ENCODE measurements at regions not wholly inside any gene's neighbourhood (a gene's known extent, or its start where the extent isn't known, plus 50 kb on each side); places are given as distances from the start of the nearest gene placed in this dataset.
"Not testable (repeated sequence)": the region's sequence is repeated elsewhere in the genome, so short reads cannot be mapped to it uniquely, and the experiment has no call there.

DNA sequence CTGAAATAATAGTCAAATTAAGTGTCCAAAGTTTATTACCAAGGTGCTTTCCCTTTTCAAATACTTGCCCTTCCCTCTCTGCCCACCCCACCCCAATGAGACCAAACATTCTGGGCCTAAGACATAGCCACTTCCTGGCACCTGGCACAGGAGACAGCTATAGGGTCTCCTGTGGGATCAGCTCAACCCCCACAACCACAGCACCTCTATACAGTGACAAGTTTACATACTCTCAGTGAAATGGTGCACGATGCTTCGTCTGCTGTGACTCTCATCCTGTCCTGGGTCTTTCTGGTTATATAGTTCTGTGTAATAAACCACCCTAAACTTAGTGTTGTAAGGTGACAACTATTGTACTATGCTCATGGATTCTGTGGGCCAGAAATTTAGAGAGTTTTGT lies 466.2 kb downstream of the FBXO15 start:
- DNase-seq (ENCODE audit: low read depth): no peak

DNA sequence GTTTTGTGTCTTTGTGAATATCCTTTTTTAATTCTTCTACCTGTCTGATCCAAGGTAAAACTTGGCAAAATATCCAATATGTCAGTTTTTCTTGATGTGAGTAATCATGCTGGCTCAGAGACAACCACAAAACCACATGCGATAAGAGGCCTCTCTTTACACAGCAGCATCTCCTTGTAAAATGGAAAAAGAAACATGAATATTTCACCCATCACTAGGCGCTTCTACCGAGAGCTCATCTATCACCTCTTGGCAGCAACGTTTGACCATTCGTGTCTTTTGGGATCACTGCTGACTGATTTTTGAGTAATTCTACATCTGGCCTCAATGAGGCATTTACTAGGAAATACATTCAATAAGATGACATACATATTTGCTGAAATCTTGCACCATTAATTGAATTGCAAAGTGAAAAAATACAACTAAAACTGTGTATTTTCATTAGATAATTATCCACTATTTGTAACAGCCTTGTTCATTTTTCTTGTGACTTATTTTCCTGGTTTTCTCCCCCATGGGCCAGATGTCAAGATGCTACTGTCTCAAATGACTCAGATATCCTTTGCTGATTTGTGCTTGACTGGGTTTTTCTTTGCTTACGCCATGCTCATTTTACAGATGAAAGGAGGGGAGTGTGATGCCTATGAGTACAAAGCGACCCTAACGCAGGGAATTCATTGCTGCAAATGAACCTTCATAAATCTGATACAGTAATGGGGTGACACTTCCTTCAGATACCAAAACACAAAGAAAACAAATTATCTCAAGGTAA lies 467.5 kb downstream of the FBXO15 start:
- DNase-seq (ENCODE audit: low read depth): no peak

DNA sequence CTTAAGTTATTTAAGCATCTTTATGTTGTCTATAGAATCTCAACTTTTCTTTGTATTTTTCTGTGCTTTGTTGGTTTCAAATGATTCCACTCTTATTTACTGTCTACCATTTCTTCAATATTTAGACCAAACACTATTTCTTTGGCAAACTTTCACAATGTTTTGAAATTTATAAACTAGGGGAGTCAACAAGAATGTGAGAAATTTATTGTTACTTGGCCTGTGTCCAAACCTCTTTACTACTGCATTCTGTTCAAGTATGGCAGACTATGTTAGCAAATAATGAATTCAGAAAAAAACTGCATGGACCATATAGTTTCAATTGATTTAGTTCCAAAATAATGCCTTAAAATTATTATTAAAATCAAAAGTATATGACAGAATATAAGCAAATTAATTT lies 470.2 kb downstream of the FBXO15 start:
- DNase-seq (ENCODE audit: low read depth): no peak

DNA sequence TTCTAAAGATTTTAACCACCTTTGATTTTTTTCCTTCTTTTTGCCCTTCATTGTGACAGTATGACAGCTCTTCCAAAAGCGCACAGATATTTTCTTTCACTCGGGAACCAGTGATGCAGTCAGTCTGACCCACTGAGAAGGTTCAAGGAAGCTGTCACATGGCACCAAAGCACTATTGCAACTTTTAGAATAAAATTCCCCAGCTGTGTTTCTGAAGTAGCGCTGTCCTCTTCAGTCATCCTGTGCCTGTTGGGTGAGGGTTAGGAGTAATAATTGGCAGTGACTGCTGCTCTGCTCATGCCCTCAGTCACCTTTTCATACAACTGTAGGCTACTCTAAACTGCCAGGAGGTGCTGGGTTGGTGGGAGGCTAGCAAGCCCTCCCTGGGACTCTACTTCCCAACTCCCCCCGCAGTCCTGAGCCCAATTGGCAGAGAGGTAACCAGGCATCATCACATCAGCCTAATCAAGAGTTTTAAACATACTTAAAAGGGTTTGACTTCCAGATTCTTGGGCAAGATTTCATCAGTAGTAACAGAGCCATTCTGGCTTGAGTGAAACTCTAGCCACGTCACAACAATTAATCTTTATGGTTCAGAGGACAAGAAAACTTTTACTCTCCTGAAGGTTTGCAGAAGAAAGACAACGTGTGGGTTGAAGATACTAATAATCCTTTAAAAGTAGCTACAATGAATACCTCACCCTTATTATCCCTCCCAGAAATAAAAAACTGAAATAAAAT lies 473.3 kb downstream of the FBXO15 start:
- no peak for DNase-seq (ENCODE audit: low read depth)

DNA sequence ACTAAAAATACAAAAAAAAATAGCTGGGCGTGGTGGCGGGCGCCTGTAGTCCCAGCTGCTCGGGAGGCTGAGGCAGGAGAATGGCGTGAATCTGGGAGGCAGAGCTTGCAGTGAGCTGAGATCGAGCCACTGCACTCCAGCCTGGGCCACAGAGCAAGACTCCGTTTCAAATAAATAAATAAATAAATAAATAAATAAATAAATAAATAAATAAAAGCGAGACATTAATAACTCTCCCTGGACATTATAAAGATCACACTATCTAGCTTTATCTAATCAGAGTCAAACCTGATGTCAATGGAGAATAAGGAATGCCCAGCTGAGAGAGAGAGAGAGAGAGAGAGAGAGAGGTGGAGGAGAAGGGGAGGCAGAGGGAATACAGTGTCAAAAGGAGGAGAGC lies 476.2 kb downstream of the FBXO15 start:
- not testable (repeated sequence) for DNase-seq (ENCODE audit: low read depth)

DNA sequence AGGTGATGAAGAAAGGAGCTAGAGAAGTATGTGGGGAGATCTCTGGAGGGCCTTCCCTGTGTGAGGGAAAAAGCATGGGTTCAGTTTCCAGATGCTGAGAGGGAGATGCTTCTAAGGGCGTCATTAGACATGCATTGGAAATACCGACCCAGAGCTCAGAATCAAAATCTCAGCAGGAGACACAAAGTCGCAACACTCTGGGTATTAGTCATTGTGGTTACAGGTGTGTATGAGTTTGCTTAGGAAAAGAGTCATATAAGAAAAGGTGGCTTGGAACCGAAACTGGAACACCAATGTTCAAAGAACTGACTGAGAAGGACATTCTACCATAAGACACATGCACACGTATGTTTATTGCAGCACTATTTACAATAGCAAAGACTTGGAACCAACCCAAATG lies 477.1 kb downstream of the FBXO15 start:
- DNase-seq (ENCODE audit: low read depth): no peak

DNA sequence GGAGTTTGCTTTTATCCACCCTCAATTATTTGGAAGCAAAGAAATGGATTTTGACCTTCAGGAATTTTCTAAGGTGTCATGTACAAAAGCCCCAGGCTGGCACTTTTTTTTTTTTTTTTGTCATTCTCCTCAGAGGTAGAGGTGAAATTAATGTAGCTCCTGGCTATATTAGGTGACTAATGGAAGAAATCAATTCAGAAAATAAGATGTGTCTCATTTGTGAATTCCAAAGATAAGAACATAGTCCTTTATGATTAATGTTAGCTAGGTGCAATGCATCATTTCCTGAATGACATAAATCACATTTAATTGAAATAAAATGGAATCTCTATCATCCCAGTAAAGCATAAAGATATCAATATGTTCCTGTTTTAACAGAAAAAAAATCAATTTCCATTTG lies 477.6 kb downstream of the FBXO15 start:
- no peak for DNase-seq (ENCODE audit: low read depth)

DNA sequence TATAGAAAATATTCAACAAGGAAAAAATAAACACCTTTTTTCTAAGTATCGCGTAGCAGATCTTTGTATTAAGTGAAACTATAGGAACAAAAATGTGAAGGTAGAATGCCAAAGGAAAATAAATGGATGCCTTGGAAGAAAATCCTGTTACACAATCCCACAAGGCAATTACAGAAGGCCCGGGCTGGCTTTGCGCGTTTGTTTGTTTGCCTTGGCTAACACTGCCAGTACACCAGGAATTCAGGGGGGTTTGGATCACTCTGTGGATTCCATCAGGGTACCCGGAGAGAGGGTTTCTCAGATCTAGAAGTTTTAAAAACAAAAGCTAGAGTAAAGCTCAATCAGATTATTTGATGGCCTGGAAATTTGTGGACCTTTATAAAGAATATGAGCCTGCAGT lies 478.3 kb downstream of the FBXO15 start:
- DNase-seq (ENCODE audit: low read depth): no peak

DNA sequence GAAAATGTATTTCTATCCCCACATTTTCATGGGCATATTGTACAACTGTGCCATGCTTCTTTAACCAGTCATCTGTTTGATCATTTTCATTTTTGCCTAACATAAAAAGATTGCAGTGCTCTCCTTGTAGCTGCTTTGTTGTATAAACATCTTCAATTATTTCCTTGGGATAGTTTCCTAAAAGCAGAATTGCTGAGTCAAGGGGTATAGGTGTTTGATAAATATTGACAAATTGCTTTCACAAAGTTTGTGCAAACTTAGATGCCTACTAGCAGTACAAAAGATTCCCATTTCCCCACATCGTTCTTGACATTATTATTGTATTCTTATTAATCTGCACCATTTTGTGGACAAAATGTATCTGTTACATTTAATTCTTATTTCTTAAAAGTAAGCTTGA lies 479.6 kb downstream of the FBXO15 start:
- no peak for DNase-seq (ENCODE audit: low read depth)

DNA sequence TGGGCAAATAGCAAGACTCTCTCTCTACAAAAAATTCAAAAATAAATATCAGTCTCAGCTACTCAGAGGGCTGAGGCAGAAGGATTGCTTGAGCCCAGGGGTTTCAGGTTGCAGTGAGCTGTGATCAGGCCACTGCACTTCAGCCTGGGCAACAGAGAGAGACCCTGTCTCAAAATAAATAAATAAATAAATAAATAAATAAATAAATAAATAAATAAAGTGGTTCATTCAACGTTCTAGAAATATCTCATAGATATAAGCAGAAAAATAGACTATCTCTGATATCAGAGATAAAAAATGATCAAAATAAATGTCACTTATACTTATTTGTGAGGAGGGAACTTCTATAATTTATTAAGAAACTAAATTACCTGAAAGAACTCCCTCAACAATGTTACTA lies 480.9 kb downstream of the FBXO15 start:
- DNase-seq (ENCODE audit: low read depth): no peak

DNA sequence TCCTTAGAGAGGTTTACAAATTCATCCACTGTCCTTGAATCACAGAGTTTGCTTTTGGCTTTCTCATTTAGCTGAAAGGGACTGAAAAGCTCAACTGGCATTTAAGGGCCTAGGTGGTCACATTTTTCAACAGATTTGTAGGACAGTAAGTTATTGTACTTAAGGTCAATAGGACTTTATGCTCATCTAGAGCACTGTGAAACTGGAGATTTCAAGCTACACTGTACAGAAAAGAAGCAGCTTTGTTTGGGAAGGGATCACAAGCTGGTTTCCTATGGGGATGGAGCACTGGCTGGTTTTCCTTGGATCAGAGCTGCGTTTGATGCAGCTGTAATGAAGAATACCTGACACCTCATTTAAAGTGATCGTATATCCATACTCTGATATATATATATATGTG lies 482.7 kb downstream of the FBXO15 start:
- DNase-seq (ENCODE audit: low read depth): no peak

DNA sequence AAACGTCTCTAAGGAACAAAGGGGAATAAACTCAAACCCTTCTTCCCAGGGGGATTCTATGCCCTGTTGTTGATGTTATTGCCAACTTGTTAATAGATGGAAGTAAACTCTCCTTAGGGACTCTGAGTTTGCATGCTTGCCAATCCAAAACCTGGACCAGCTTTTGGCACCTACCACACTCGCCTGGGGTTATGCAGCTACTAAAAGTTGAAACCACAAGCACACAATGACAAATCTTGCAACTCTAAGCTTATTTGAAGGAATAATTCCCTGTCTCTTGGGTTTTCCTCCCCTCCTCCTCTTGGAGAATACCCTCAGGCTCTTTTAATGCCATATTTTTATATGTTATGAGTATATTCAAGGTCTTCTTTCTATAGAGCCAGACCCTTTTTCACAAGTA lies 484.1 kb downstream of the FBXO15 start:
- DNase-seq (ENCODE audit: low read depth): no peak

DNA sequence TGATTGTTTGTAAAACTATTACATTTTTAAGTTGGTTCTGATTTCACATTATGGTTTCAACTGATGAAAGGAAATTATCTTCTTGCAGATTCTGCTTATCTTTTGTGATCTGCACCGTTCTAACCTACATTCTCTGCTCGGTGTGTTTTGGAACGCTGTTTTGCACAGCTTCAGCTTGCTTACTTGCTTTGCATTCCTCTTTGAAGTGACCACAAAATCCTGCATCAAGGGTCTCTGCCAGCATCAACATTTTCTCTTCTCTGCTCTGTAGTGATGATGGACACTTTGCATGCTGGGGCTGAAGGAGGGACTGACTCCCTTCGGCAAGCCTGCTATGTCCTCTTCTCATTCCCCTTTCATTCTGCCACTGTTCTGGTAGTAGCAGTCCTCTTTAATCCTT lies 485.2 kb downstream of the FBXO15 start:
- no peak for DNase-seq (ENCODE audit: low read depth)

DNA sequence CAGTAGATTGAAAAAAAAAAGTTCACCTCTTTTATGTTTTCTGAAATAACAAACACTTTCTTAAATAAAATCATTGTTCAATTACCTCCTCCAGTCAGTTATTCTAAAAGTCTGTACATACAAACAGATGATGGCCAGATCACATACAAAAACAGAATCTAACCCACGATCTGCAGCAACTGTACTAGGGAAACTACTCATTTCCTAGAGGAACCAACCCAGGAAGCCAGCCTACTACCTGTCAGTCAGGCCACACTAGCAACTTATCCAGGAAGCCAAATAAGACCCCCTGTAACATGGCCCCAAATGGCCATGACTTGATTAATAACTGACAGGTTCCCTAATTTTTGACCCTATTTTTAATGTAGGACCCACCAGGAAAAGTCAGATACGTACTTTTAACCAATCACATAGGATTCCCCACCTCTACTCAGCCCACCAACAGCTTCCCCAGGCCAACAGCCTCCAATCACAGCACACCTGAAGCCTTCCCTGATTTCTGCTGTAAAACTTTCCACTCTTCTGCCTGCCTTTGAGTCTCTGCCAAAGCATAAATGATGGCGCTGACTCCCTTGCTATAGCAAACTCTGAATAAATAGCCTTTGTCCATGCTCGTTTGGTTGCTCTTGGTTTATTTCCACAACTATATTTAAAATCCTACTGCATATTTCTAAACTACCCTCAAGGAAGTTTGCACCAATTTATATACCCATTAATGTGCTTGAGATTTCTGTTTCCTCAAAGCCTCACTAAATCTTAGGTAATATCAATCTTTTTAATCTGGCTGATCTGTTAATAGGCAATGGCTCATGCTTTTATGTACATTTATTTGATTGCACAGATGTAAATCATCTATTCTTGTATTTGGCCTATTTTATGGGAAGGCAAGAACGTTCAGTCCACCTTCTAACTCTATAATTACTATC lies 486.4 kb downstream of the FBXO15 start:
- no peak for DNase-seq (ENCODE audit: low read depth)

DNA sequence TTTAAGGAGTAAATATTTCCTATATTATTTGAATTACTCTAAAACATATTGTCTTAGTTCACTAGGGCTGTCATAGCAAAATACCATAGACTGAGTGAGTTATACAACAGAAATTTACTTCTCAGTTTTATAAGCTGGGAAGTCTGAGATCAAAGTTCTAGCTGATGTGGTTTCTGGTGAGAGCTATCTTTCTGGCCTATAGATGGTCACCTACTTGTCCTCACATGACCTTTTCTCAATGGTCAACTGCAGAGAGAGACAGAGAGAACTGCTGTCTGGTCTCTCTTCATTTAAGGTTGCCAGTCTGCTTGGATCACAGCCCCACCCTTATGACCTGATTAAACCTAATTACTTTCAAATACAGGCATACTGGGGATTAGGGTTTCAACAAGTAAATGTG lies 490.9 kb downstream of the FBXO15 start:
- no peak for DNase-seq (ENCODE audit: low read depth)

DNA sequence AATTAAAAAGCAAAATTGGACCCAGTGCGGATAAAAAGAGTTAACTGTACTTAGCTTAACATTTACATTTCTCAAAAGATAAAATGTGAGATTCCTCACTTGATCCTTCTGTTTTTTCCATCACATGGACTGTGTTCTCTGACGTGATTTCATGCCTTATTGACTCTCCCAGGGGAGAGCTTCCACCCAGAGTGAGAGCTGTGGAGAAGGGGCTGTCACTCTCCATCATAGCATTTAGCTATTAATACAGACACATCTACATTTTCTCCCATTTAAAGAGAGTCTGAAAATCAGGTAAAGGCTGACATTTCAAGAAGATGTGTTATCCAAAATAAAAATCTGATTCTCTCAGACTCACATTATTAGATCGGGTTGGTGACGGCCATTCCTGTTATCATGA lies 493.8 kb downstream of the FBXO15 start:
- no peak for DNase-seq (ENCODE audit: low read depth)

DNA sequence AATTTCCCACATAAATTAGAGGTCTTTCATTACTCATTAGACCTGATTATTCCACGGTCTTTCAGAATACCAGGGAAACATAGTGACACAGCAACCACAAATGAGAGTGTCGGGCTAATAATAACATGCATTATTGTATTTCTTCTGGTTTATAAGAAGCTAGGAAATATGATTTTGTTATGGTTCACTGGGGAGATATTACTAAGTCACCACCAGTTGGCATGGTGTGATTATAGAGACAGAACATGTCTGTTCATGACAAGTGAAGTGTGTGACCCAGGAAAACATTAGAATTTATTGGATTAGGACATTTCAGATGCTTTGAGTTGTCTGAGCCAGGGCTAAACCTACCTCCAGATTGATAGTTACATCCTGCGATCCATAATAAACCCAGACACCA lies 494.4 kb downstream of the FBXO15 start:
- no peak for DNase-seq (ENCODE audit: low read depth)

DNA sequence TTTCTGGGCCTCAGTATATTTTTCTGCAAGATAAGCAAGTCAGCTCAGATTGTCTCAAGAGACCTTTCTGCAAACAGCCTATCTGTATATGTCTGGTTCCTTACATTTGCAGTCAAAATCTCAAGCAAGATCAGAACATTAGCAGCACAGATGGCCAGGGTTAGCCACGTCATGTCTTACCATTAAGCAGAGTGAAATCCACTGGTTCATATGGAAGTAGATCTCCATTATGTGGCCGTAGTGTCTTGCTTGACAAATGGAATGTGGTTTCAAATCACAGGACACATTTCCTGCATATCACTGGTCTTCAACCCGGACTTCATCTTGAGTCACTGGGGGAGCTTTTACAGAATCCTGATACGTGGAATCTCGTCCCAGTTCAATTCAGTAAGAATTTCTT lies 500.2 kb downstream of the FBXO15 start:
- no peak for DNase-seq (ENCODE audit: low read depth)

DNA sequence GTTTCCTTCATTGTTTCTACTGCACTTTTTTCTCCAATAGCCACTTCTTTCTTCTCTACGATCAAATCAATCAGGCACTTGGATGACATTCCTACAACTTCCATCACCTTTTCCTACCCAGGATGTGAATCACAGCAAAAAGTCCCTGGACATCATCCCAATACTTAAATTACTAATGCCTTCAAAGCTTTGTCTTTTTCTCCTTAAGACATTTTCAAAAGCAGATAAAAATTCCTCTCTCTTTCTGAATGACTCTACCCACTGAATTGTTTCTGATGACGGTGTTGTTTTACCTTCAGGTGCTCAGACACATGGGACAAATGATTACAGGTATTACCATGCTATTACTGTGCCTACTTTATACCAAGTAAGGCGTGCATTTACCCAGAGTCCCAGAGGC lies 500.9 kb downstream of the FBXO15 start:
- DNase-seq (ENCODE audit: low read depth): no peak

DNA sequence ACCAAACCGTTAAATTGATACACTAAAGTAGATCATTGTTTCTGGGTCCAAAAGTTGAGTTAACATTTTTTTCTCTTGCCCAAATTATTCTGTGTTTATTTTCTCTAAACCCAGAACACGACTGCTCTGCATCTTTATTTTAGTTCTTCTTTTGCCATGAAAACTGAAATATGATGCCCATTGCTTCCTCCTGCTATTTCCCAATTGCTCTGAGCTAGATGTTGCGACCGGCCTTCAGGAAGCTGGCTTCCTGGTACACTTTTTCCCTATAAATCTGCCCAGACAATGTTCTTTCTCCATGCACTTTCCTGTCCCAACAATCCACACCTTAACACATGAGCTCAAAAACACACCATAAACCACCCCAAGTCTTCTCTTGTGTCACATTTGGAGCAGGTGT lies 501.4 kb downstream of the FBXO15 start:
- no peak for DNase-seq (ENCODE audit: low read depth)

DNA sequence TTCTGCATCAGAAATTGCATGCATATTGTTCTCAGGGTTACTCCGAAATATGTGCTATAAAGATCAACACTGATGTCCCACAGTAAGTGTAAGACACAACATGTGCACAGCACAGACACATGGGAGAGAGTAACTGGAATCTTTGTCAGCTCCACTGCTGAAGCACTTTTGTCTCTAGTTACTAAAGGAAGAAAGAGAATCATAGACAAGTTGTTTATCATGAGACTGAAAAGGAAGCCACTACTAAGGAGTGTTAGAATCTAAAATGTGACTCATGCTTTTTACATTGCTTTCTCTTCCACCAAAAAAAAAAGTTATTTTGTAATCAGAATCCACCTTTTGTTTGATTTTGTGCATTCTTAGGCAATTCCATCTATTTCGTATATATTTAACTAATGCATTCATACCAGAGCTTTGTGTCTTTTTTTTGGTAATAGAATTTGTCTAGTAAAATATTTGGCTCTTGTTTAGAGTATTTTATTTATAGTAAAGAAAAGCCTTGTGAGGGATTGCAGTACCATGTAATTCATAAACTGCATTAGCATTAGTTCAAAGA lies 502.4 kb downstream of the FBXO15 start:
- no peak for DNase-seq (ENCODE audit: low read depth)

DNA sequence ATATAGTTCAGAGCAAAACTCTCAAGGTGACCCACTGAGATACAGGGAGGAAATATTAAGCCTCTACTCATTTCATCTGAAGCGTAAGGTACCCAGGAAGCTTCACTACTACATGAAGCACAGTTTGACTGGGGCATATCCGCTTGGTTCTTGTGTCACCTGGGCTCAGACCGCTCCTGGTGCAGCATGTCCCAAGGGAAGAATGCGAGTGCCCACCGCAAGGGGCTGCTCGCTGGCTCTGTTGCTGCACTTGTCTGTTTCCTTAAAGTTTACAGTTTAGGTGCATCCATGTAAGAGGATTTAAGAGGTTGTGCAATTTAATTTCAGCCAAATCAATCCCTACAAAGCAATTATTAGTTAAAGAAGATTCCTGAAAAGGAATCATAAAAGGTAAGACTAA lies 507.8 kb downstream of the FBXO15 start:
- no peak for DNase-seq (ENCODE audit: low read depth)
